Common myeloid progenitor, CD34-positive (primary cell): ENCODE measurements at regions not wholly inside any gene's neighbourhood (a gene's known extent, or its start where the extent isn't known, plus 50 kb on each side); places are given as distances from the start of the nearest gene placed in this dataset.
"Not testable (repeated sequence)": the region's sequence is repeated elsewhere in the genome, so short reads cannot be mapped to it uniquely, and the experiment has no call there.

Experiments
- CTCF ChIA-PET: fragments of 350-600 bp; sonication (Branson Sonifier 250); formaldehyde crosslinking; loops from one replicate; lab custom pipeline; 2021; ENCODE audit warnings: antibody characterized with exemption; lab: Charles Lee
- POLR2A ChIA-PET: fragments of 350-600 bp; sonication (Branson Sonifier 250); formaldehyde crosslinking; loops from one replicate; lab custom pipeline; 2021; ENCODE audit warnings: antibody characterized with exemption; lab: Charles Lee
- DNase-seq, 3 donors: peaks; one replicate each; pipeline versions ENCODE4 v3.0.0 to v3.0.0-alpha.2; 2013
- H3K27ac ChIP-seq, 2 experiments: 1 replicate in 1 of 2; 2 replicates in 1 of 2; pipeline ENCODE4 v1.7.0; 2013; ENCODE audit warnings: inconsistent platforms in 2 of 2, low read length in 2 of 2, mild to moderate bottlenecking in 2 of 2, low read depth in 1 of 2, moderate library complexity in 1 of 2; ENCODE audit not compliant: severe bottlenecking in 2 of 2, insufficient read depth in 1 of 2, poor library complexity in 1 of 2
- H3K27me3 ChIP-seq, 5 experiments: replicated peaks in 2 of 5; 1 replicate in 3 of 5; 2 replicates in 2 of 5; pipeline versions ENCODE4 v1.6.1 to v1.7.0; 2013; ENCODE audit warnings: low read length in 4 of 5, mild to moderate bottlenecking in 2 of 5, moderate library complexity in 2 of 5, inconsistent platforms in 1 of 5; ENCODE audit not compliant: insufficient read depth in 5 of 5, control insufficient read depth in 4 of 5
- H3K36me3 ChIP-seq, 4 experiments: 1 replicate in 2 of 4; 2 replicates in 2 of 4; pipeline versions ENCODE4 v1.6.1 to v1.7.0; 2013; ENCODE audit warnings: low read length in 3 of 4, control low read depth in 1 of 4, mild to moderate bottlenecking in 1 of 4; ENCODE audit not compliant: control insufficient read depth in 4 of 4, insufficient read depth in 4 of 4
- H3K4me1 ChIP-seq, 4 experiments: 1 replicate in 3 of 4; 2 replicates in 1 of 4; pipeline versions ENCODE4 v1.6.1 to v1.7.1; 2013; ENCODE audit warnings: low read length in 3 of 4, mild to moderate bottlenecking in 3 of 4, control low read depth in 1 of 4, inconsistent platforms in 1 of 4, moderate library complexity in 1 of 4; ENCODE audit not compliant: control insufficient read depth in 4 of 4, insufficient read depth in 4 of 4; ENCODE audit errors: control extremely low read depth in 1 of 4
- H3K4me3 ChIP-seq, 7 experiments: 1 replicate in 4 of 7; 2 replicates in 3 of 7; pipeline versions ENCODE4 v1.5.1 to v1.7.0; 2013; ENCODE audit warnings: mild to moderate bottlenecking in 7 of 7, low read length in 6 of 7, moderate library complexity in 6 of 7, inconsistent platforms in 2 of 7, low read depth in 2 of 7, control low read depth in 1 of 7; ENCODE audit not compliant: insufficient read depth in 4 of 7, control insufficient read depth in 1 of 7; ENCODE audit errors: extremely low read depth in 1 of 7
- H3K9me3 ChIP-seq, 5 experiments: 1 replicate in 4 of 5; 2 replicates in 1 of 5; pipeline versions ENCODE4 v1.6.1 to v1.7.1; 2013; ENCODE audit warnings: low read length in 4 of 5, mild to moderate bottlenecking in 2 of 5, inconsistent platforms in 1 of 5, low read depth in 1 of 5, moderate library complexity in 1 of 5; ENCODE audit not compliant: control insufficient read depth in 4 of 5, insufficient read depth in 2 of 5; ENCODE audit errors: control extremely low read depth in 1 of 5
- WGBS: methylation state at CpG from one replicate; pipeline ENCODE4 v1.1.5; 2013; ENCODE audit not compliant: insufficient coverage; 5-methylcytosine and 5-hydroxymethylcytosine counted together

DNA sequence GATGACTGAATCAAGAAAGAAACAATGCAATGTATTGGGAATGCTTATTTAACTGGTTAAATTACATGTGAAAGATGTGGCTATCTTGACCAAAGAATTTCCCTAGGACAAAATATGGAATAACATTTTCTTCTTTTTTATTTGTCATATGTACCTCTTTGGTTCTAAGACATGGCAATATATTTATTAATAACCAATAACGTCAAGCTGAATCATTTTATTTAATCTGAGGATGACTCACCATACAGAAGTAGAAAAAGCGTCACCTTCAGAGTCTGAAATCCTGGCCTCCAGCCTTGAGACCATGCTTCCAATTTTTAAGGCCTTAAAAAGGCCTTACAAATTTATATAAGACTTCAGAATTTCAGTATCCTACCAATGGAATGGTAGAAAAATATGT lies 1464.9 kb downstream of the SUCLG1 start:
- WGBS: 100% methylated on average over 1 of the region's 2 CpGs
- Histone ChIP-seq H3K27ac (no peak overlapping the region), H3K4me3 (no peak overlapping the region), H3K36me3 (no peaks in the 10 kb centered on the region), H3K4me1 (no peaks in the 10 kb centered on the region), H3K9me3 (no peaks in the 10 kb centered on the region), H3K27me3 (no peaks in the 10 kb centered on the region)
- CTCF ChIA-PET: no interaction called here
- POLR2A ChIA-PET: no interaction called here
- DNase-seq: no peak

DNA sequence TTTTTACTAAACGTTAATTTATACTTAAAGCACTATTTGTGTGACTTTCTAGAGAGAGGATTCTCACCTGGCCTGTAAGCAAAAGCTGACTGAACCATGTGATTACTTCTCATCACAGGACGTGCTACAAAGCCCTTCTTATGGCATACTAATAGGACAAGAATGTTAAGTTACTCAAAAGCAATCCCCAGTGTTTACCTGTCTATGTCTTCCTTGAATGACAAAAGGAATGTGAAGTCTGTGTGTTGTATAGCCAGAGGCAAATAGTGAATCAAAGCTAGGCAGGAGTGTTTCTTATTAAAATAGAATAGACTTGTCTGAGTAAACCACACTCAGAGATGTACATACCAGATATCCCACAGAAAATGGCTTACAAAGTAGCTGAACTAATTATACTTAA lies 1465.5 kb downstream of the SUCLG1 start:
- Histone ChIP-seq H3K27me3 (no peaks in the 10 kb centered on the region), H3K27ac (no peak overlapping the region), H3K4me1 (no peaks in the 10 kb centered on the region), H3K4me3 (no peak overlapping the region), H3K36me3 (no peaks in the 10 kb centered on the region), H3K9me3 (no peaks in the 10 kb centered on the region)
- no peak for DNase-seq
- ChIA-PET POLR2A (no interaction called here), CTCF (no interaction called here)
- WGBS: no CpG with 5 or more reads among the region's 2 CpGs

DNA sequence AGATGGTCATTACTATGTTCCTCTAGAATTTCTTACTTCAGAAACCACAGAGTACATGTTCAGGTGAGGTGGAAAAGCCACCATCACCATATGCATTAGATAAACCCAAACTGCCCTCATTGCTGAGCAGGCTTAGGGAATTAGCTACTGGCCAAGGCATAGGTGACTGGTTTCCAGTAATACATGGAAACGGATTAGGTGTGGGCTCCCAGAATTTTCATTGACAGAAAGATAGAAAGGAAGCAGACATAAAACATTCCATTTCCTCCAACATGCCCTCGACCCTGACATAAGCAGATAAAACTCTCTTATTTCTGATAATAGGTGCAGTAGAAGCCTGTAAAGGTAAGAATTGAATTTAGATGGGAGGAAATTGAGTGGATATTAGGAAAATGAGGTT lies 1466.1 kb downstream of the SUCLG1 start:
- H3K9me3 ChIP-seq: no peaks in the 10 kb centered on the region
- no peaks in the 10 kb centered on the region for H3K4me1 ChIP-seq
- no peak overlapping the region for H3K27ac ChIP-seq
- DNase-seq: no peak
- ChIA-PET POLR2A (no interaction called here), CTCF (no interaction called here)
- H3K4me3 ChIP-seq: no peak overlapping the region
- H3K36me3 ChIP-seq: no peaks in the 10 kb centered on the region
- no CpG with 5 or more reads among the region's 2 CpGs for WGBS
- H3K27me3 ChIP-seq: no peaks in the 10 kb centered on the region

DNA sequence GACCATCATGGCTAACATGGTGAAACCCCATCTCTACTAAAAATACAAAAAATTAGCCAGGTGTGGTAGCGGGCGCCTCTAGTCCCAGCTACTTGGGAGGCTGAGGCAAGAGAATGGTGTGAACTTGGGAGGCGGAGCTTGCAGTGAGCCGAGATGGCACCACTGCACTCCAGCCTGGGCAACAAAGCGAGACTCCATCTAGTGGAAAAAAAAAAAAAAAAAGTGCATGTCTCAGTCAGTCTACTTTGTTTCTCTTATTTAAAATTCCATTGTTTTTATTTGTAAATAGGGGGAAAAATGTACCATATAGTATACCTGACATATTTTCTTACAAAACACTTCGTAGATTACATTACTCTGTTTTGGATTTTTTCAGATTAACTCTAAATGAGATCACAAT lies 1471.4 kb downstream of the SUCLG1 start:
- H3K36me3 ChIP-seq, H3K27me3 ChIP-seq, H3K27ac ChIP-seq, H3K4me1 ChIP-seq, CTCF ChIA-PET, H3K4me3 ChIP-seq, H3K9me3 ChIP-seq, DNase-seq, POLR2A ChIA-PET: not testable (repeated sequence)
- 100% methylated on average over 2 of the region's 6 CpGs for WGBS

DNA sequence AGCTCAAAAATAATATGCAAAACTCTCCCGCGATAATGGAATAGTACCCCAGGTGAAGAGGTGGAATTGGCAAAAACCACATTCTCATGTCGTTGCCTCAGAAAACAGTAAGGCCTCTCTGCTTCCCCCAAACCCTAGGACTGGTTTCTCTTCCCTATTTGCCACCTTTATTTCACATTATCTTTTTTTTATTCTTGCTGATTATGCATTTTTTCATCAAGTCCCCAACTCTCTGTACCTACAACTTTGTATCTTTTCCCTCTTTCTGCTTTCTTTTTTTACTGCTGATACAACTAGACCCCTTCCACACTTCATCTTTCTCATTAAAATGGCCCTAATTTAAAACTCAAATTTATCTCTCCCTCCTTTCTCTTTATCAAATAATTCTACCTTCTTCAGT lies 1472.2 kb downstream of the SUCLG1 start:
- no peak overlapping the region for H3K27ac ChIP-seq
- WGBS: 96% methylated on average over 3 of the region's 3 CpGs
- no peak for DNase-seq
- H3K27me3 ChIP-seq: no peaks in the 10 kb centered on the region
- H3K4me3 ChIP-seq: no peak overlapping the region
- H3K9me3 ChIP-seq: no peaks in the 10 kb centered on the region
- ChIA-PET CTCF (no interaction called here), POLR2A (no interaction called here)
- H3K36me3 ChIP-seq: no peaks in the 10 kb centered on the region
- no peaks in the 10 kb centered on the region for H3K4me1 ChIP-seq

DNA sequence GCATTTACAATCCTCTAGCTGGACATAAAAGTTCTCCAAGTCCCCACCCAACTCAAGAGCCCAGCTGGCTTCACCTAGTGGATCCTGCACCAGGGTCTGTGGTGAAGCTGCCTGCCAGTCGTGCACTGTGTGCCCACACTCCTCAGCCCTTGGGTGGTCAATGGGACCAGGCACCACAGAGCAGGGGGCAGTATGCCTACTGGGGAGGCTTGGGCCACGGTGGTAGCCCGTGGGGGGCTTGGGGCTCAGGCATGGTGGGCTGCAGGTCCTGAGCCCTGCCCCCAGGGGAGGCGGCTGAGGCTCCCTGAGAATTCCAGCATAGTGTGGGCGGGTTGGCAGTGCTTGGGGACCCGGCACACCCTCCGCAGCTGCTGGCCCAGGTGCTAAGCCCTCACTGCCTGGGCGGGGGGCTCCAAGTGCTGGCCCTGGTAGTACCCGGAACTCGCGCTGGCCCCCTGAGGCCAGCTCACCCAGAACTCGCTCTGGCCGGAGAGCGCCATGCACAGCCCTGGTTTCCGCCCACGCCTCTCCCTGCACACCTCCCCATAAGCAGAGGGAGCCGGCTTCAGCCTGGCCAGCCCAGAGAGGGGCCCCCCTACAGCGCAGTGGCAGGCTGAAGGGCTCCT lies 1473.4 kb downstream of the SUCLG1 start:
- CTCF ChIA-PET: no interaction called here
- Histone ChIP-seq H3K36me3 (no peaks in the 10 kb centered on the region), H3K4me1 (no peaks in the 10 kb centered on the region), H3K9me3 (no peaks in the 10 kb centered on the region), H3K27ac (no peak overlapping the region), H3K4me3 (no peak overlapping the region), H3K27me3 (no peaks in the 10 kb centered on the region)
- no peak for DNase-seq
- POLR2A ChIA-PET: no interaction called here
- 100% methylated on average over 11 of the region's 18 CpGs for WGBS

DNA sequence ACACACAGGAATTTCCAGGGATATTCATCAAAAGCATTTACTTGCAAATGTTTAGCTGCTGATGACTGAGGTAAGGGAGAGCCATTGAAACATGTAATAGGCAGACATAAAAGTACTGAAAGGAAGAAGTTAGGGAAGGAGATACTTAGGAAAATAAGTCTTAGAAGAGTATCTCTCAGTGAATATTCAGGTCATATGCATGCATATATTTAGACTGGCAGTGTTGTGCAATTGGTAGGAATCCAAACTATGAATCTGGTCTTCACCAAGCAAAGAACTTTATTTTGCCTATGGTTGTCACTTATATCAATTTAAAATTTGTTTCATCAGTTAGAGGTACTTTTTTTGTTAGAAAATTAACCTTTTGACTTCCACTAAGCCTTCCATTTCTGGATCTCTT lies 1490.7 kb downstream of the SUCLG1 start:
- no peaks in the 10 kb centered on the region for H3K4me1 ChIP-seq
- ChIA-PET POLR2A (no interaction called here), CTCF (no interaction called here)
- DNase-seq: no peak
- H3K36me3 ChIP-seq: no peaks in the 10 kb centered on the region
- no peak overlapping the region for H3K4me3 ChIP-seq
- no peaks in the 10 kb centered on the region for H3K27me3 ChIP-seq
- no peaks in the 10 kb centered on the region for H3K9me3 ChIP-seq
- H3K27ac ChIP-seq: no peak overlapping the region
